HG03520 (cell line): ENCODE measurements at regions not wholly inside any gene's neighbourhood (a gene's known extent, or its start where the extent isn't known, plus 50 kb on each side); places are given as distances from the start of the nearest gene placed in this dataset.
"Not testable (repeated sequence)": the region's sequence is repeated elsewhere in the genome, so short reads cannot be mapped to it uniquely, and the experiment has no call there.

Experiments used
- ATAC-seq: cut with Tn5 transposase; IDR thresholded peaks from one replicate; pipeline ENCODE4 v1.9.1; 2021; ENCODE audit warnings: mild to moderate bottlenecking, moderate library complexity; ENCODE audit not compliant: unreplicated experiment

GRCh38 chrX:11836284-11836683 lies 78.2 kb downstream of the MSL3 start:
- no peak for ATAC-seq

GRCh38 chrX:11837437-11837836 lies 79.4 kb downstream of the MSL3 start:
- ATAC-seq, result no peak

GRCh38 chrX:11864171-11864570 lies 106.1 kb downstream of the MSL3 start:
- ATAC-seq, result no peak

- ATAC-seq, result peak; percentile 68
These were observed 109.7 kb downstream of the MSL3 start for GRCh38 chrX:11867610-11868345.

- no peak for ATAC-seq
These were observed 112.8 kb downstream of the MSL3 start for GRCh38 chrX:11870789-11871188.

GRCh38 chrX:11881485-11882170 lies 123.6 kb downstream of the MSL3 start:
- ATAC-seq, result no peak

GRCh38 chrX:11886745-11887144 lies 128.7 kb downstream of the MSL3 start:
- ATAC-seq, result no peak

GRCh38 chrX:11887175-11887574 lies 129.1 kb downstream of the MSL3 start:
- no peak for ATAC-seq

GRCh38 chrX:11888421-11888820 lies 130.4 kb downstream of the MSL3 start:
- no peak for ATAC-seq

GRCh38 chrX:11889791-11890190 lies 131.8 kb downstream of the MSL3 start:
- no peak for ATAC-seq

GRCh38 chrX:11890836-11891514 lies 132.9 kb downstream of the MSL3 start:
- ATAC-seq, result no peak

GRCh38 chrX:11893933-11894710 lies 136.1 kb downstream of the MSL3 start:
- no peak for ATAC-seq

- ATAC-seq, result no peak
These were observed 141.1 kb downstream of the MSL3 start for GRCh38 chrX:11899091-11899490.

GRCh38 chrX:11905933-11906332 lies 147.9 kb downstream of the MSL3 start:
- not testable (repeated sequence) for ATAC-seq

GRCh38 chrX:11908371-11908770 lies 150.3 kb downstream of the MSL3 start:
- ATAC-seq, result peak; percentile 82

- no peak for ATAC-seq
These were observed 155.0 kb downstream of the MSL3 start for GRCh38 chrX:11913001-11913400.

- ATAC-seq, result no peak
These were observed 171.4 kb downstream of the MSL3 start for GRCh38 chrX:11929476-11929875.

GRCh38 chrX:11932423-11932822 lies 174.4 kb downstream of the MSL3 start:
- no peak for ATAC-seq

- no peak for ATAC-seq
These were observed 176.1 kb downstream of the MSL3 start for GRCh38 chrX:11934089-11934488.

- no peak for ATAC-seq
These were observed 183.5 kb downstream of the MSL3 start for GRCh38 chrX:11941571-11941970.

GRCh38 chrX:11944501-11944900 lies 186.5 kb downstream of the MSL3 start:
- ATAC-seq, result peak; percentile 69
